ENCODE measurements at regions not wholly inside any gene's neighbourhood (a gene's known extent, or its start where the extent isn't known, plus 50 kb on each side); places are given as distances from the start of the nearest gene placed in this dataset.

- TF ChIP-seq REST (IDR thresholded peaks at IDR 0.05; ENCODE audit: borderline replicate concordance) = no peak
- TF ChIP-seq CTCF (IDR thresholded peaks at IDR 0.05; ENCODE audit: poor library complexity, severe bottlenecking) = no peak
- no peak for TF ChIP-seq TAF1 (IDR thresholded peaks at IDR 0.05; ENCODE audit: low read depth)
- no peak for TF ChIP-seq EP300 (conservative IDR thresholded peaks at IDR 0.05; ENCODE audit: poor library complexity, severe bottlenecking)
- TF ChIP-seq POLR2AphosphoS5 (IDR thresholded peaks at IDR 0.05) = no peak
- no peak for TF ChIP-seq SMC3 (conservative IDR thresholded peaks at IDR 0.05; ENCODE audit: poor library complexity)
- no peak for TF ChIP-seq EZH2 (IDR thresholded peaks at IDR 0.05; ENCODE audit: borderline replicate concordance, insufficient read depth, low read length, poor library complexity, severe bottlenecking)
- no peak for TF ChIP-seq MXI1 (conservative IDR thresholded peaks at IDR 0.05; ENCODE audit: poor library complexity, severe bottlenecking)
- TF ChIP-seq RAD21 (conservative IDR thresholded peaks at IDR 0.05) = no peak
Observed at GRCh38 chr7:35353481-35353880, 99.6 kb upstream of the TBX20 start.
